ENCODE measurements at regions not wholly inside any gene's neighbourhood (a gene's known extent, or its start where the extent isn't known, plus 50 kb on each side); places are given as distances from the start of the nearest gene placed in this dataset.
A peak's percentile ranks its signal among the peaks of the same experiment; 100 is the strongest.
"Not testable (repeated sequence)": the region's sequence is repeated elsewhere in the genome, so short reads cannot be mapped to it uniquely, and the experiment has no call there.

DNA sequence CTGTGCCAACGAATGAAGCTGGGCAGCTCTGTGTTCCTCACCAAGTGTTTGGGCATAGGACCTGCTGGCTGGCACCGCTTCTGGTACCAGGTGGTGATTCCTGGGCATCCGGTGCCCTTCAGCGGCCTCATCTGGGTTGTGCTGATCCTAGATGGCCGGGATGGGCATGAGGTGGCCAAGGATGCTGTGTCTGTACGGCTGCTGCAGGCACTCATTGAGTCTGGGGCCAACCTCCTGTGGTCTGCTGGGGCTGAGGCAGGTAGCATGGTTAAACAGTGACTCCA, 96.1 kb upstream of the PLEKHM1 start:
- not testable (repeated sequence) for DNase-seq (ENCODE audit: low read depth)

DNA sequence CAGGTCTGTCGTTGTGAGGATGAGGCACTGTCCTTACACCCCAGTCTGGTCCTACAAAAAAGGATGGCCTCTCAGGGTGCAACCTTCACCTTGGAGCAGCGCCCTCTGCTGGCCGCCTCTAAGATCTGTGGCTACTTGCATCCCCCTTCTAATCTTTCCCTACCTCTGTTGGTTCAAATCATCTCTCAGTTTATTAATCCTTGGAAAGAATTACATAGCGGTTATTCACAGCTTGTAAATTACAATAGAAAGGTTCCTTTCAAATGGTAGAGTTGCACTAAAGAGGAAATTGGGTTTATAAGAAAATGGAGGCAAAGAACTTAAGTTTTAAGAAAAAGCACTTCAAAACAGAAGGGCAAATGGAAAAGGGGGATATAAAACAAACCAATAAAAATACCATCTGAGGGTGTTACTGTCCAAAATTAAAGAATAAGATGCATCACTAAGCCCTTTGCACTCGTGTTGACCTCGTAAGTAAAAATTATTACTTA, 102.0 kb upstream of the PLEKHM1 start:
- DNase-seq (ENCODE audit: low read depth), result peak; percentile 52

GRCh38 chr17:45596347-45596746, 105.8 kb upstream of the PLEKHM1 start:
- not testable (repeated sequence) for DNase-seq (ENCODE audit: low read depth)

- not testable (repeated sequence) for DNase-seq (ENCODE audit: low read depth)
Observed at GRCh38 chr17:45600052-45601012, 109.8 kb upstream of the PLEKHM1 start.

GRCh38 chr17:45601013-45601412, 110.5 kb upstream of the PLEKHM1 start:
- DNase-seq (ENCODE audit: low read depth), result not testable (repeated sequence)

DNA sequence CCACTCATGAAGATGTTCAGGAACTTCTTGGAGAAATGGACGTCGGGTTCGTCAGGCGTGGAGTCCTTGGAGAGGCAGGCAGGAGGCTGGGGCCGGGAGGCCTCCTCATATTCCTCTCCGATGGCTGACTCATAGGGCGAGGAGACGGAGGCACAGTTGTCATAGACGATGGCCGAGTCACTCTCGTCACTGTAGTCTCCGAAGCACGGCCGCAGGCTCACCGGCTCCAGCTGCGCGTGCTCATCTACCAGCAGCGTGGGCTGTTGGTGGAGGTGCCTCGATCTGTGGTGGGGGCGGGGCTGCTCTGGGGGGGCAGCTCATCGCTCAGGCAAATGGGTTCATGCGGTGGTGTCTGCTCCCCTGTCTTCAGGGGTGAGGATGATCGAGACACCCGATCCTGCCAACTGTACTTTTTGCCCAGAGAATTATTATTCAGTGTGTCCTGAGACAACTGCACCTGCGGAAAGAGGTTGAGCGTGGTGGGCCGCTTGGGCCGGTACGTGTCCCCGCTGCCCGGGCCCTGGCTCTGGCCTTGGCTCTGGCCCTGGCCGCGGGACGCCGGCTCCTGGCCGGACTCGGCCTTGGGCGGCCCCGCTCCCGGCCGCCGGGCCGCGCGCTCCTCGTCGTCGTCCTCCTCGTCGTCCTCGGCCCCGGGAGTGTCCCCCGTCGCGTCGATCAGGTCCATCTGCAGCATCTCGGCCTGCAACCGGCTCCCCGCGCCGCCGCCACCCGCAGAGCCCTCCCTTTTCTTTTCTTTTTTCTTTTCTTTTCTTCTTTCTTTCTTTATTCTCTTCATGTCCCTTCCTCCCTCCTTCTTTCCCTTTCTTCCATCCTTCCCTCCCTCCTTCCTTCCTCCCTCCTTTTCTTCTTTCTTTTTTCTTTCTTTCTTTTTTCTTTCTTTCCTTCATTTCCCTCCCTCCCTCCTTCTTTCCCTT, 111.4 kb upstream of the PLEKHM1 start:
- DNase-seq (ENCODE audit: low read depth), result not testable (repeated sequence)

DNA sequence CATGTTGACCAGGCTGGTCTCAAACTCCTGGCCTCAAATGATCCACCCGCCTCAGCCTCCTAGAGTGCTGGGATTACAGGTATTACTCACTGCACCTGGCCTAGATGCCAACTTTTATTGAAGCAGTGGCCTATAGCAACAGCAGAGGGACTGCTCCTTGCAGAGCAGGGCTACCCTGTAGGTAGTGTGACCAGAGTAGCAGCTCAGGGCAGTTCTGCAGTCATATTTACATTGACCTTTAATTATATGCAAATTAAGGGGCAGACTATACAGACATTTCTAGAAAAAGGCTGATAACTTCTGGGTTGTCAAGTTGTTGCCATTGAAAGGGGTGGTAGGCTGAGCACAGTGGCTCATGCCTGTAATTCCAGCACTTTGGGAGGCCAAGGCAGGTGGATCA, 115.2 kb upstream of the PLEKHM1 start:
- not testable (repeated sequence) for DNase-seq (ENCODE audit: low read depth)

- DNase-seq (ENCODE audit: low read depth), result peak; percentile 75
Observed at GRCh38 chr17:45619984-45620405, 129.5 kb upstream of the PLEKHM1 start.

GRCh38 chr17:45620468-45620867, 129.9 kb upstream of the PLEKHM1 start:
- DNase-seq (ENCODE audit: low read depth), result not testable (repeated sequence)

DNA sequence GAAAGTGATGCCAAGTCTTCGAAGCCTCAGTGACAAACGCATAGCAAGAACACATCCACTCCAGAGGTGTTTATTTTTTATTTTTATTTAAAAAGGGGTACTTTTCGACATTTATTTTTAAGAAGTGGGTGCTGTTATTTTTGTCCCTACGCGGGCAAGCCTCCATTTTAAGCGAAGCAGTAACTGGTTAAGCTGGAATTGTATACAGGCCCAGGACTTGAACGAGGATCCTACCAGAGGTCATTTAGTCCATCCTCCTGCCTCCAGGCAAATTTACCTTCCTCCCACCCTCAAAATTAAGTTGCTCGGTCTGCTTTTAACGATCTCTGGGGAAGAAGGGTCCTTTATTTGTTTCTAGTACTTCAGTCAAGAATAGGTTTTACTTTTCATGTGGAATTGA, 130.6 kb upstream of the PLEKHM1 start:
- not testable (repeated sequence) for DNase-seq (ENCODE audit: low read depth)

DNA sequence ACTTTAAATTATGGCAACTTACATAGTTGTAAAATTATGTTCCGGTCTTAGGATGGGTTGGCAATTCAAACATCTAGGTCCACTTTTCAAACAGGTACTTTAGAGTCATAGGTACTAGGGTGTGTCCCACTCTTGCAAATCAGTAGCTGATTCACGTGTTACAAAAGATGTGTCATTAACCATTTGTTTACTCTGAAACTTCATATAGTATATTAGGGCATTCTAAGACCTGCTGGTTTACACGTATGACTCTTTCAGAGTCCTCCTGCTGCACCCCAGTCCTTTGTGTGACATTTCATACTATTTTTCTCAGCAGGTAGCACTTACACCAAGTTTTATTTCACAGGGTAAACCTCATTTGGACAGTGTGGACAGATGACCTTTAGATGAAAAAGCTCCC, 131.8 kb upstream of the PLEKHM1 start:
- not testable (repeated sequence) for DNase-seq (ENCODE audit: low read depth)

DNA sequence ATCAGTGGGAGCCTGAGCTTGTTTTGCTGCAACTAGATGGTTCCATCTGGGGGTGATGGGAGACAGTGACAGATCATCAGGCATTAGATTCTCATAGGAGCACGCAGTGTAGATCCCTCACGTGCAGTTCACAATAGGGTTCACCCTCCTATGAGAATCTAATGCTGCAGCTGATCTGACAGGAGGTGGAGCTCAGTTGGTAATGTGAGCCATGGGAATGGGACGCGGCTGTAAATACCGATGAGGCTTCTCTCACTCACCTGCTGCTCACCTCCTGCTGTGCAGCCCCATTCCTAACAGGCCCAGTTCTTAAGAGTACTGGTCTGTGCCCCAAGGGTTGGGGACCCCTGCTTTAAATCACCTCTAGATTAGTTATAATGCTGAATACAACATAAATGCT, 137.5 kb upstream of the PLEKHM1 start:
- no peak for DNase-seq (ENCODE audit: low read depth)

GRCh38 chr17:45631941-45632340, 141.4 kb upstream of the PLEKHM1 start:
- no peak for DNase-seq (ENCODE audit: low read depth)

GRCh38 chr17:45639297-45639849, 144.7 kb upstream of the CRHR1 start:
- no peak for DNase-seq (ENCODE audit: low read depth)

- peak; percentile 55 for DNase-seq (ENCODE audit: low read depth)
Observed at GRCh38 chr17:45640141-45640850, 143.8 kb upstream of the CRHR1 start.

GRCh38 chr17:45641541-45641940, 142.6 kb upstream of the CRHR1 start:
- no peak for DNase-seq (ENCODE audit: low read depth)

DNA sequence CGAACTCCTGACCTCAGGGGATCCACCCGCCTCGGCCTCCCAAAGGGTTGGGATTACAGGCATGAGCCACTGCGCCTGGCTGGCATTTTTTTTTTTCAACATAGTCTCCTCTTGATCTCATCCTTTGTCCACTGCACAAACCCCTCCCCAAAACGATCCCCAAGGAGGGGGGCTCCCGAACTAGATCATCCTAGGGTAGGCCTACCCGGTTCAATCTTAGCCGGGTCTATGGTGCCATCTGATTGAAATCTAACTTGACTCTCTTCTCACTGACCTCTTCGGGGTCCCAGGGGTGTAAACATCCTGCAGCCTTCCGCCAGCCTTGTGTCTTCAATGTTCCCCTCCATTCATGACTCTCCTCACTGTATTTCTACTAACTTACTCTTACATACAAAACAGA, 140.5 kb upstream of the CRHR1 start:
- DNase-seq (ENCODE audit: low read depth), result no peak

DNA sequence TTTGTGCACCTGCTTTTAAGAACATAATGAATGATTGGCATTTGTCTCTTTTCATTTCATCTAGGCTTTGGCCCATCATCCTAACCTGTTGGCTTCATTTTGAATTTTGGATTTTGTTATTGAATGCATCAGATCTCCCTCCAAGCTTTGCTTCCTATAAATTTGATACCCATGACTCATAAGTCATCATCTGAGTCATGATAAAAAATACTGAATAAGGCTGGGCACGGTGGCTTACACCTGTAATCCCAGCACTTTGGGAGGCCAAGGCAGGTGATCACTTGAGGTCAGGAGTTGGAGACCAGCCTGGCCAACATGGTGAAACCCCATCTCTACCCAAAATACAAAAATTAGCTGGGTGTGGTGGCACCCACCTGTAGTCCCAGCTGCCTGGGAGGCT, 139.5 kb upstream of the CRHR1 start:
- not testable (repeated sequence) for DNase-seq (ENCODE audit: low read depth)

DNA sequence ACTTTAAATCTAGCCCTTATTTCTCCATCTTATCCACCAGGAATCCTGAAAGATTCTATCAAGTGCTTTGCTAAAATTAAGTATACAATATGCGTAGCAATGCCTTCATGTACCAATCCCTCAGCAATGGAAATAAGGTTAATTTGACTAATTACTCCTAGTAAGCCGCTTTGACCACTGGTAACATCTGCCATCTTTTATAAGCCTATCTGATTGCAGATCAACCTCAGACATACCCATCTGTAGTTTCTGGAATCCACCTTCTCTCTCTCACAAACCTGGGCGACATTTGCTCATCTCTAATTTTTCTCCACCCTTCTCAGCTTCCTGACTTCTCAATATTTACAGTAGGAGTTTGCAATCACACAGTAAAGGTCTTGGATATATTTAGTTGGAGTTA, 138.8 kb upstream of the CRHR1 start:
- no peak for DNase-seq (ENCODE audit: low read depth)

DNA sequence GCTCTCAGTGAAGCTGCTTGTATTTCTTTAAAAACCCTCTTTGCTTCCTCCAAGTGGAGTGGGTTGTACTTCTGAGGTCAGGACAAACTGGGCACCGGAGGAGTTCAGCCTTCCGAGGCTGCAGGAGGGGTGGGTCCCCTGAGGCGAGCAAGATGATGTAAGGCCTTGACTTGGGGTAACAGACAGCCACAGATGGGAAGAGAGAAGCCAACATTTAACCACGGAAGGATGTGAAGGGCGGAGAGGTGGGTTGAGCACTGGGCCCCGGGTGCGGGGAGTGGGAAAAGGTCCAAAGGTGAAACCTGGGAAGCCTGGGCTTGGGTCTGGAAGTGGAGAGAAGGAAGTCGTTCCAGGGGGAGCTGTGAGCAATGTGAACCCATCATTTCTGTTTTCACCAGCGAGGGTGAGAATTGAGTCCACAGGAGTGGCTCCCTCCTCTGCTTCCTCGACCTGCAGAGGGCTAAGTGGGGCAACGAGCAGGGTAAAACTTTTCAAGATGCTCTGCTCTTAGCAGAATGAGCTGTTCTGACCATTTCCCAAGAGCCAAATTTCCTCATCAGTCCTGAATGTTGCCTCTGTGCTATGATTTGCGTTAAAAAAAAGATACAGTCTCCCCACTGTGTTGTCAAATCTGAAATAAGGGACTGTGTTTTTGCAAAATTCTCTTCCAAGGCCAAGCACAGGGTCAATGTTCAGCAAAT, 137.7 kb upstream of the CRHR1 start:
- no peak for DNase-seq (ENCODE audit: low read depth)

GRCh38 chr17:45648642-45649041, 135.5 kb upstream of the CRHR1 start:
- DNase-seq (ENCODE audit: low read depth), result no peak

All from activated T-helper 9 cell treated with anti-CD3 and anti-CD28 coated beads, Interleukin-2, amount 50 U/mL, for 16 hours (primary cell).